ENCODE measurements at regions not wholly inside any gene's neighbourhood (a gene's known extent, or its start where the extent isn't known, plus 50 kb on each side); places are given as distances from the start of the nearest gene placed in this dataset.

GRCh38 chr16:6562986-6563385 lies 769.7 kb upstream of the RBFOX1 start:
- no peak for DNase-seq

- DNase-seq = no peak
These were observed 772.1 kb upstream of the RBFOX1 start for GRCh38 chr16:6560306-6561100.

DNA sequence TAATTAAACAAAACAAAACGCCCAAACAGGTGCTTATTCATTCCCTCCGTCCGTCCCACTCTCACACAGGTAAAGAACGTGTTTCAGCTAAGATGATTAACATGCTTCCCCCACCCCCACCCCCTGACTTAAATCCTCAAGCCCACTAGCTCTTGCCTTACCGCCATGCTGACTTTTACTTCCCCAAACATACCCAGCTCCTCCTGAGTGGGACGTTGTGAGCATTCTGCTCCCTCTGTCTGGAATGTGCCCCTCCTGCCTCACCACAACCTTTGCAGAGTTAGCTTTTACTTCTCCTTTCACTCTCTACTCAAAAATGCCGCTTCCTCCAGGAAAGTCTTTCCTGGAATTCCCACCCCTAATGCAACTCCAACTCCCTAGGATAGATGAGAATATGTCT lies 774.0 kb upstream of the RBFOX1 start:
- DNase-seq = no peak

- DNase-seq = no peak
These were observed 774.5 kb upstream of the RBFOX1 start for GRCh38 chr16:6558126-6558525.

DNA sequence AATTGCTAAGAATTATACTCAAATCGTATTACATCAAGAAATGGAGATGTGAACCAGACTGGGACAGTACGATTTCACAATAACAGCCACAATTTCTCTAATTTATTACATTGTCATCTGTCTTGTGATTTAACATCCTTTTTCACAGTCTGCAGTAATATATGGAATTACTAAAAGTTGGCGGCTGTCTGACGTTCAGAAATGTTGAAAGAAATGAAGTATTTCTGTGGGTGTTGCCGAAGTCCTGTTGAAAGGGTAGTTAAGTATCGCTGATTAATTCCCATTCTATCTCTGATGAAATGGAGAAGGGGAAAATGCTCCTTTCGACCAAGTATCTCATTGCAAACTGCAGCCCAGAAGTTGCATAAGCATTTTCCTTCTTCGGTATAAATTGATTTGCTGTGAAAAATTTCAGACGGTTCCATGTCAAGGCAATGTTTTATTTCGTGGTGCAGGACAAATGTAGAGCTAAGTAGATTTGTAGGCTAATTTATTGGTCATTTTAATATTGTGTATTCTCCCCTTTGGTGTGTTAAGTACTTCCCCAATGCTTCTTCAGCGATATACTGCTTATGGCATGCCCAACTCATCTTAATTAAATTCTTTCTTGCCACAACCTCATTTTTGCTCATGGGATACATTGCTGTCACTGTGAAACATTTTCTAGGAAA lies 775.2 kb upstream of the RBFOX1 start:
- no peak for DNase-seq

DNA sequence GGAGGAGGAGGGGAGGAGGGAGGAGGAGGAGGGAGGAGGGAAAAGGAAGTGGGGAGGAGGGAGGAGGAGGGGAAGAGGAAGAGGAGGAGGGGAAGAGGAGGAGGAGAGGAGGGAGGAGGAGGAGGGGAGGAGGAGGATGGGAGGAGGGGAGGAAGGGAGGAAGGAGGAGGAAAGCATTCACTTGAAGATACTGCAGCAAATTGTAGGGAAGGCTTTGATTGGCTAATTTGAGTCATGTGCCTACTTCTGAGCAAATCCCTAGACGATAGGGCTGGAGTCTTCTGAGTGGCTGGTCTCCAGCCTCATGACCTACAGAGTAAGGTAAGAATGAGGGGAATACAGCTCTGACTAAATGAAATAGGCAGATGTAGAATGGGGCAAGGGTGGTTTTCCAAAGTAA lies 783.2 kb upstream of the RBFOX1 start:
- no peak for DNase-seq

DNA sequence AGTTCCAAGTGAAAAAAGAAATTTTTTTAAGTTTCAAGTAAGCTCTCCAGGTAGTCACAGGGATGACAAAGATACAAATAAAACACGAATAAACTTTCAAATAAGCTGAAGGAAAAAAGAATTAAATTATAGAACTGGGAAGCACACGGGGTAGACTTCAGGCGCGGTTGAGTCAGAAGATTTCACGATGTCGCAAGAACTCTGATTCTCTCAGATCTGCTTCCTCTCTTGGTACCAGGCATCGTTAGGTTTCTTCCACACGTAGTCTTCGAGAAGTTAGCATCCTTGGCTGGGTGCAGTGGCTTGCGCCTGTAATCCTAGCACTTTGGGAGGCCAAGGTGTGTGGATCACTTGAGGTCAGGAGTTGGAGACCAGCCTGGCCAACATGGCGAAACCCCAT lies 784.1 kb upstream of the RBFOX1 start:
- no peak for DNase-seq

DNA sequence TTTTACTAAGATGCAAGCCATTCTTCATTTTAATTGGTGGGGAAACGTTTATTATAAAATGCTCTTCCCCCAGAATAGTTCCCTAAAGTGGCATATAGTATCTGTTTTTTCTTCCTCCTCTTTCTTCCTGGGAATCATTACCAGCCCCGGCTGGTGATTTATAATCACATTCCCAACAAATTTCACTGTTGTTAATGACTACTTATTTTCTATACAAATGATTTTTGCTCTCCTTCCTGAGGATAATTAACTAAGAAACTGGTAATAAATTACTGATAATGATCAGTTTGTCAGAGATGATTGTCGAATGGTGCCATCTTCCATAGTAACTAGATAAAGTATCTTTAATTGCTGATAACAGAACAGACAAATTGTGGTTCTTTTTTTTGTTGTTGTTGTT lies 785.5 kb upstream of the RBFOX1 start:
- no peak for DNase-seq

DNA sequence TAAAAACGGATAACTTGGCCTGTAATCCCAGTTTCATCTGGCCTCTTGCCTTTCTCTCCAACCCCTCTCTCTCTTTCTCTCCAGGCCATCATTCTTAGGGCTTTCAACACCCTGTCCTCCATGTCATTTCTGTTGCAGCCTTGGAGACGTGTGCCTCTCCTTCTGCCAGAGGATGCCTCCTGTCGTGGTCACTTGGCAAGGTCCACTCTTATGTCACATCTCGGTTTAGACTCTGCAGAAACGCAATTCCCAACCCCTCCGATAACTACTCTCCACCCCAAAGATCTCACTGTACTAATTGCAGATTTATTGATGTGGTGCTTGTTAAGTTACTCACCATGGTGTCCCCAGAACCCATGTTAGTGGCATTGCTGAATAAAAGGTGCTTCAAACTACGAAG lies 787.3 kb upstream of the RBFOX1 start:
- no peak for DNase-seq

DNA sequence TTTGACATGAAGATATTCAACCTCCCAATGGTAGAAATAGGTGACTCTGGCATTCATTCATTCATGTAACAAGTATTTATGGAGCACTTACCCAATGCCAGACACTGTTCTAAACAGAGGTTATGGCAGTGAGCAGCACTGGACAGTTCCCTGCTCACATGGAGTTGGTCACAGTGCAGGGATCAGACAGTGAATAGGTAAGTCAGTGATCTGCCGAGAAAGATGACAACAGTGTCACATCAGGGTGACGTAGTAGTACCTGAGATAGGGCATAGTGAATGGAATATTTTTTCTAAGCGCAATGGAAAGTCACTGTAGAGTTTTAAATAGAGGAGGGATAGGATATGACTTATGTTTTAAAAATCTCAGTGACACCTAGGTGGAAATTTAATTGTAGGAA lies 791.4 kb upstream of the RBFOX1 start:
- DNase-seq = no peak

- no peak for DNase-seq
These were observed 796.2 kb upstream of the RBFOX1 start for GRCh38 chr16:6536411-6536810.

GRCh38 chr16:6531067-6531466 lies 801.6 kb upstream of the RBFOX1 start:
- DNase-seq = no peak

GRCh38 chr16:6528217-6528616 lies 804.4 kb upstream of the RBFOX1 start:
- DNase-seq = no peak

- no peak for DNase-seq
These were observed 805.0 kb upstream of the RBFOX1 start for GRCh38 chr16:6527646-6528045.

GRCh38 chr16:6524501-6524900 lies 808.1 kb upstream of the RBFOX1 start:
- DNase-seq = no peak

GRCh38 chr16:6517020-6517720 lies 815.5 kb upstream of the RBFOX1 start:
- no peak for DNase-seq

DNA sequence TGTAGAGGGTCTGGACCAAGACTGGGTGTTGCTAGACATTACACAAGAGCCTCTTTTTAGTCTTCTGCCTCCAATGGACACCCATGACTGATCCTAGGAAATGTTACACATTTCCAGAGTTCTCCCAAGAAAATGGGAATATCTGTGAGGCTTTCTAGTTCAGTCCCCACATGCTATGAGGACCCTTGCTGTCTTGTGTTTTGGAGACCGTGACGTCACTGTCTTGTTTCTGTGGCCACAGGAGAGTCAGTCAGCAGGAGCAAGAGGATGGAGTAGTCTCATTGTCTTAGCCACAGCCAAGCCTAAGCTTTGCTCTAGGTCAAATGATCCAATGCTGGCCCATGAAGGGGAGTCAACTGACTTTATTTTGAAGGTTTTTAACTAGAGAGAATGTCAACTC lies 820.1 kb upstream of the RBFOX1 start:
- DNase-seq = no peak

GRCh38 chr16:6510261-6510660 lies 822.4 kb upstream of the RBFOX1 start:
- no peak for DNase-seq

GRCh38 chr16:6499413-6499812 lies 833.2 kb upstream of the RBFOX1 start:
- no peak for DNase-seq

- DNase-seq = no peak
These were observed 833.8 kb upstream of the RBFOX1 start for GRCh38 chr16:6498858-6499257.

- no peak for DNase-seq
These were observed 835.6 kb upstream of the RBFOX1 start for GRCh38 chr16:6496996-6497395.

DNA sequence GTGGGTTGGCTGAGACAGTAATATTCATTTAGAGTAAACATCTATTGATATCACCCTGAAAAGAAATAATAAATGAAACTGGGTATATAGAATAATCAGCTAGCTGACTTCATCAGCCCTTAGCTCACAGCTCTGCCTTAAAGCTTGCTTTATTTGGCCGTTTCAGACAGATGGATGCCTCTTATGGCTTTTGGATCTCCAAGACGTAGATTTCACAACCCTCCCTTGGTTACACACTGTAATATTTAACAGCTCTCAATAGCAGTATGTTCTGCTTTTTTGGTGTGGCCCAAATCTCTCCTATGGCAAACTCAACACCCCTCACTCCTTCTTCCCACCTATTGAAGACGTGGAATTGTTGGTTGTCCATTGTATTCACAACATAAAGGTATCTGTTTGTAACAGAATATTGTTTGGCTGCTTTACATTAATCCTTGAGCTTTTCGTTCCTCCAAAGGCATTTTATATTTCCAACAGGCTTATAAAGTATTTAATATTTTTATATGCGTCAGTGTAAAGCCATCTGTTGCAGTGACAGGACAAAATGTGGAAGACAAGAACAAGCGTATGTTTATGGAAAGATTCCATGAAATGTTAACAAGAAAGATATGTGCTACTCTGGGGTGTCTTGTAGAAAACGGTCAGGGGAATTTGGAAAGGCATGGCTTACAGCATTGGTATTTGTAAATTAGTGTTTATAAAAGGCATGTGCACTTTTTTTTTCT lies 837.0 kb upstream of the RBFOX1 start:
- no peak for DNase-seq

GRCh38 chr16:6494716-6495115 lies 837.9 kb upstream of the RBFOX1 start:
- no peak for DNase-seq
